HCT116 (cell line): ENCODE measurements at regions not wholly inside any gene's neighbourhood (a gene's known extent, or its start where the extent isn't known, plus 50 kb on each side); places are given as distances from the start of the nearest gene placed in this dataset.

Experiments
- ATAC-seq: fragments of 200-7000 bp; cut with Tn5 transposase; 2 replicates; pipeline ENCODE4 v1.9.1; 2020; ENCODE audit warnings: mild to moderate bottlenecking, moderate library complexity
- BruUV-seq: library from RNA; stranded (reverse); fragments of 400-500 nt; replicated peaks from 2 replicates; lab custom pipeline; 2021; lab: Mats Ljungman, UMichigan
- CTCF ChIA-PET: fragments of 300-600 bp; sonication (Branson Sonifier 250); formaldehyde crosslinking; loops from one replicate; lab custom pipeline; 2021; ENCODE audit warnings: antibody characterized with exemption; lab: Charles Lee
- POLR2A ChIA-PET: fragments of 300-600, 350-600 bp; sonication (Branson Sonifier 250); formaldehyde crosslinking; loops from one replicate; lab custom pipeline; 2021; ENCODE audit warnings: antibody characterized with exemption; lab: Charles Lee
- RAD21 ChIA-PET, 2 experiments: fragments of 300-600 bp; sonication (Branson Sonifier 250); formaldehyde crosslinking; loops; one replicate each; lab custom pipeline; 2023; ENCODE audit warnings: low total read pairs in 2 of 2; ENCODE audit not compliant: uncharacterized antibody in 2 of 2, unreplicated experiment in 2 of 2, low non-redundant PET in 1 of 2; lab: Charles Lee
- DNase-seq: peaks from one replicate; pipeline ENCODE4 v3.0.0-alpha.2; 2010; ENCODE audit warnings: low read depth, low spot score
- H2AFZ ChIP-seq: fragments of 200-600 bp; shearing (Covaris generic), sonication (generic); 2 replicates; pipeline ENCODE4 v1.6.1; 2017; ENCODE audit warnings: low read depth, mixed run types, mixed read lengths, antibody characterized with exemption, low read length; ENCODE audit not compliant: poor library complexity, severe bottlenecking
- H3K27ac ChIP-seq: 2 replicates; pipeline ENCODE4 v1.5.1; 2012; ENCODE audit warnings: low read depth, low read length
- H3K27me3 ChIP-seq: fragments of 200-600 bp; sonication (generic); 2 replicates; pipeline ENCODE4 v1.6.1; 2016; ENCODE audit warnings: mixed run types, low read length, mixed read lengths; ENCODE audit not compliant: insufficient read depth
- H3K36me3 ChIP-seq, 2 experiments: fragments of 200-500 bp in 1 of 2; fragments of 200-600 bp in 1 of 2; sonication (Bioruptor generic) in 1 of 2; sonication (generic) in 1 of 2; 2 replicates each; pipeline versions ENCODE4 v1.5.1 to v1.6.1; 2014 to 2016; ENCODE audit warnings: low read length in 2 of 2, inconsistent platforms in 1 of 2, mixed read lengths in 1 of 2, mixed run types in 1 of 2; ENCODE audit not compliant: insufficient read depth in 2 of 2, control insufficient read depth in 1 of 2
- H3K4me1 ChIP-seq, 2 experiments: fragments of 200-600 bp in 1 of 2; sonication (generic) in 1 of 2; 2 replicates each; pipeline versions ENCODE4 v1.5.1 to v1.6.1; 2012 to 2017; ENCODE audit warnings: low read length in 2 of 2, inconsistent platforms in 1 of 2, mild to moderate bottlenecking in 1 of 2, mixed read lengths in 1 of 2, mixed run types in 1 of 2, moderate library complexity in 1 of 2; ENCODE audit not compliant: insufficient read depth in 2 of 2, control insufficient read depth in 1 of 2
- H3K4me2 ChIP-seq: fragments of 200-600 bp; sonication (generic); 2 replicates; pipeline ENCODE4 v1.6.1; 2017; ENCODE audit warnings: mixed run types, low read length, mixed read lengths
- H3K4me3 ChIP-seq, 2 experiments: fragments of 200-600 bp in 1 of 2; sonication (generic) in 1 of 2; replicated peaks in 1 of 2; 2 replicates each; pipeline ENCODE4 v1.5.1; 2011 to 2016; ENCODE audit warnings: low read length in 2 of 2, control low read depth in 1 of 2, low read depth in 1 of 2, mild to moderate bottlenecking in 1 of 2, mixed read lengths in 1 of 2, mixed run types in 1 of 2
- H3K79me2 ChIP-seq: fragments of 200-600 bp; sonication (generic); 2 replicates; pipeline ENCODE4 v1.6.1; 2017; ENCODE audit warnings: mild to moderate bottlenecking, mixed run types, low read length, moderate library complexity, mixed read lengths; ENCODE audit not compliant: insufficient read depth
- H3K9ac ChIP-seq: fragments of 200-600 bp; sonication (generic); 2 replicates; pipeline ENCODE4 v1.6.1; 2016; ENCODE audit warnings: low read length, mixed read lengths
- H3K9me2 ChIP-seq: fragments of 200-600 bp; sonication (generic), shearing (Covaris generic); 2 replicates; pipeline ENCODE4 v1.6.1; 2017; ENCODE audit warnings: mixed run types, mild to moderate bottlenecking, moderate library complexity; ENCODE audit not compliant: insufficient read depth
- H3K9me3 ChIP-seq, 2 experiments: fragments of 200-500 bp in 1 of 2; fragments of 200-600 bp in 1 of 2; sonication (Bioruptor generic) in 1 of 2; sonication (generic) in 1 of 2; 2 replicates each; pipeline ENCODE4 v1.6.1; 2014 to 2017; ENCODE audit warnings: low read length in 2 of 2, mixed read lengths in 2 of 2, inconsistent platforms in 1 of 2, low read depth in 1 of 2, mild to moderate bottlenecking in 1 of 2, mixed run types in 1 of 2, moderate library complexity in 1 of 2; ENCODE audit not compliant: control insufficient read depth in 1 of 2, insufficient read depth in 1 of 2
- H4K20me1 ChIP-seq: fragments of 200-600 bp; sonication (generic), shearing (Covaris generic); 2 replicates; pipeline ENCODE4 v1.6.1; 2017; ENCODE audit warnings: mixed run types, mild to moderate bottlenecking, moderate library complexity; ENCODE audit not compliant: insufficient read depth
- CEBPB ChIP-seq: IDR thresholded peaks from 2 replicates; pipeline ENCODE4 v1.6.1; 2012; ENCODE audit warnings: low read depth
- EGR1 ChIP-seq: IDR thresholded peaks from 2 replicates; pipeline ENCODE4 v1.6.1; 2012; ENCODE audit warnings: low read depth
- JUND ChIP-seq: IDR thresholded peaks from 2 replicates; pipeline ENCODE4 v1.6.1; 2012
- POLR2A ChIP-seq: IDR thresholded peaks from 2 replicates; pipeline ENCODE4 v1.7.0; 2011; ENCODE audit warnings: borderline replicate concordance; ENCODE audit not compliant: insufficient read depth, insufficient read length; ENCODE audit errors: extremely low read depth
- POLR2AphosphoS5 ChIP-seq: IDR thresholded peaks from 2 replicates; pipeline ENCODE4 v1.6.1; 2011; ENCODE audit warnings: mild to moderate bottlenecking, low read depth, low read length, moderate library complexity
- SIN3A ChIP-seq: IDR thresholded peaks from 2 replicates; pipeline ENCODE4 v1.6.1; 2012; ENCODE audit warnings: low read depth
- SRF ChIP-seq: IDR thresholded peaks from 2 replicates; pipeline ENCODE4 v1.6.1; 2012; ENCODE audit warnings: low read depth
- TCF7L2 ChIP-seq: IDR thresholded peaks from 2 replicates; pipeline ENCODE4 v1.7.0; 2011; ENCODE audit warnings: borderline replicate concordance, inconsistent platforms; ENCODE audit not compliant: insufficient read depth, insufficient read length; ENCODE audit errors: extremely low read depth
- YY1 ChIP-seq: IDR thresholded peaks from 2 replicates; pipeline ENCODE4 v1.6.1; 2011; ENCODE audit warnings: low read length, low read depth, moderate library complexity, mild to moderate bottlenecking; ENCODE audit not compliant: insufficient replicate concordance; ENCODE audit errors: extremely low read depth
- ZFX ChIP-seq: fragments of 450-650 bp; IDR thresholded peaks from 2 replicates; pipeline ENCODE4 v1.6.1; 2017
- intact Hi-C: fragments of 100-400 bp; cut with micrococcal nuclease; formaldehyde crosslinking; loops from 2 replicates; pipeline ENCODE4 v1.10.0; 2022
- TF ChIP-seq, protein P1 (sequence below): IDR thresholded peaks from 2 replicates; pipeline ENCODE4 v1.6.1; 2011; ENCODE audit warnings: mild to moderate bottlenecking, low read length, moderate library complexity; ENCODE audit not compliant: insufficient replicate concordance; ENCODE audit errors: extremely low read depth
- TF ChIP-seq, protein P2 (sequence below), 3 experiments: fragments of 200-600 bp in 1 of 3; sonication (generic) in 1 of 3; IDR thresholded peaks in 2 of 3; conservative IDR thresholded peaks in 1 of 3; 2 replicates each; pipeline ENCODE4 v1.5.1; 2012 to 2017; ENCODE audit warnings: low read depth in 2 of 3, low read length in 2 of 3, antibody characterized with exemption in 1 of 3, borderline replicate concordance in 1 of 3, control low read depth in 1 of 3, mild to moderate bottlenecking in 1 of 3, mixed read lengths in 1 of 3, mixed run types in 1 of 3, moderate library complexity in 1 of 3; ENCODE audit not compliant: insufficient read depth in 1 of 3
- TF ChIP-seq, protein P3 (sequence below): IDR thresholded peaks from 2 replicates; pipeline ENCODE4 v1.6.1; 2012

DNA sequence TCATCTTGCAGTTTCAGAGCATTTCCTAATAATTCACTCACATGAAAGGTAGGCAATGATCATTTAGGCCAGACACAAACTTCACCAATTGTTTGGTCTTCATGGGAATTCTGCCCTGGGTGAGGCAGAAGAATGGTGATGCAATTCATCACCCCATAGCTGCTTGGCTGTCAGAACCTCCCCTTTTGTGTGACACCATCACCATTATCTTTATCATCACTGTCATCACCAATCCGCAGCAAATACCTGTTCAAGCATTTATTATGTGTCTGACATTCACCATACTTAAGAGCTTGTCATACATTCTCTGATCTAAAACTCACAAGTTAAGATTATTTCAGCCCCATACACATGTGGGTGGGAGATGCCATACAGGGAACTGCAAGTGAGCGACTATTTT lies 799.5 kb upstream of the LRRN3 start:
- H3K79me2 ChIP-seq: no peaks in the 10 kb centered on the region
- H4K20me1 ChIP-seq: no peaks in the 10 kb centered on the region
- H3K27ac ChIP-seq: no peak overlapping the region
- H3K9ac ChIP-seq: no peak overlapping the region
- ChIA-PET RAD21 (interaction anchor here in 1 of 2 experiments (0.6 kb wide), 1 partner anchor 274 kb away, joined by 3 read pairs; no protein-coding TSS in a partner anchor), POLR2A (no interaction called here)
- no peaks in the 10 kb centered on the region for H3K9me2 ChIP-seq
- no peaks in the 10 kb centered on the region for H3K9me3 ChIP-seq
- H2AFZ ChIP-seq: no peak overlapping the region
- no peaks in the 10 kb centered on the region for H3K27me3 ChIP-seq
- no peaks in the 10 kb centered on the region for H3K4me1 ChIP-seq
- BruUV-seq: no TSS peak
- no peak for TF ChIP-seq SIN3A
- no peak for TF ChIP-seq ZFX
- TF ChIP-seq JUND: no peak
- TF ChIP-seq, protein P1, sequence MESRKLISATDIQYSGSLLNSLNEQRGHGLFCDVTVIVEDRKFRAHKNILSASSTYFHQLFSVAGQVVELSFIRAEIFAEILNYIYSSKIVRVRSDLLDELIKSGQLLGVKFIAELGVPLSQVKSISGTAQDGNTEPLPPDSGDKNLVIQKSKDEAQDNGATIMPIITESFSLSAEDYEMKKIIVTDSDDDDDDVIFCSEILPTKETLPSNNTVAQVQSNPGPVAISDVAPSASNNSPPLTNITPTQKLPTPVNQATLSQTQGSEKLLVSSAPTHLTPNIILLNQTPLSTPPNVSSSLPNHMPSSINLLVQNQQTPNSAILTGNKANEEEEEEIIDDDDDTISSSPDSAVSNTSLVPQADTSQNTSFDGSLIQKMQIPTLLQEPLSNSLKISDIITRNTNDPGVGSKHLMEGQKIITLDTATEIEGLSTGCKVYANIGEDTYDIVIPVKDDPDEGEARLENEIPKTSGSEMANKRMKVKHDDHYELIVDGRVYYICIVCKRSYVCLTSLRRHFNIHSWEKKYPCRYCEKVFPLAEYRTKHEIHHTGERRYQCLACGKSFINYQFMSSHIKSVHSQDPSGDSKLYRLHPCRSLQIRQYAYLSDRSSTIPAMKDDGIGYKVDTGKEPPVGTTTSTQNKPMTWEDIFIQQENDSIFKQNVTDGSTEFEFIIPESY: no peak
- no peak for TF ChIP-seq POLR2A
- no peak for TF ChIP-seq POLR2AphosphoS5
- TF ChIP-seq YY1: no peak
- TF ChIP-seq, all 23 proteins: peak for 0
- Histone ChIP-seq H3K36me3 (no peaks in the 10 kb centered on the region), H3K4me2 (no peak overlapping the region), H3K4me3 (no peak overlapping the region)
- no peak for ATAC-seq
- intact Hi-C loops: no loop called here
- CTCF ChIA-PET: no interaction called here
- DNase-seq: no peak

DNA sequence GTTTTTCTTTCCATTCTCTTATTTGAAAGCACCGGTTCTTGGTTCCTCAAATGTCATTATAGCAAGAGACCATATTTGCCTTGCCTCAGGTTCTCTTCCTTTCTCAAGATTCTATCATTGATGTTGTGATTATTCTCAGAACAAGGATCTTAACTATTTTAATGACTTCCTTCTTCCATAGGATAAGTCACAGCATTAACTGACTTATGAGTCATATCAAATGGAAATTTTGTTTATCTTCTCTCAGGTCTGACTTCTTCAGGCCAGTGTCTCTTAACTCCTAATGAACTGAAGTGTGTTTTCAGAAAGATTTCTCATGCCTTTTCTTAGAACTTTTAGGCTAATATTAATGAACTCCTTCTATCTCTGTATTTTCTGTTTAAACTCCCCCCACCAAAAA lies 794.6 kb upstream of the LRRN3 start:
- no TSS peak for BruUV-seq
- intact Hi-C loops: no loop called here

More for the DNA sequence above, 794.6 kb upstream of the LRRN3 start:
- Histone ChIP-seq H3K27me3 (no peaks in the 10 kb centered on the region), H3K9me2 (no peaks in the 10 kb centered on the region), H3K4me3 (no peak overlapping the region), H3K36me3 (no peaks in the 10 kb centered on the region), H2AFZ (no peak overlapping the region), H4K20me1 (no peaks in the 10 kb centered on the region), H3K9me3 (no peaks in the 10 kb centered on the region), H3K27ac (no peak overlapping the region), H3K9ac (no peak overlapping the region), H3K79me2 (no peaks in the 10 kb centered on the region), H3K4me1 (no peaks in the 10 kb centered on the region), H3K4me2 (no peak overlapping the region)
- no peak for ATAC-seq
- CTCF ChIA-PET: no interaction called here
- TF ChIP-seq, protein P2, sequence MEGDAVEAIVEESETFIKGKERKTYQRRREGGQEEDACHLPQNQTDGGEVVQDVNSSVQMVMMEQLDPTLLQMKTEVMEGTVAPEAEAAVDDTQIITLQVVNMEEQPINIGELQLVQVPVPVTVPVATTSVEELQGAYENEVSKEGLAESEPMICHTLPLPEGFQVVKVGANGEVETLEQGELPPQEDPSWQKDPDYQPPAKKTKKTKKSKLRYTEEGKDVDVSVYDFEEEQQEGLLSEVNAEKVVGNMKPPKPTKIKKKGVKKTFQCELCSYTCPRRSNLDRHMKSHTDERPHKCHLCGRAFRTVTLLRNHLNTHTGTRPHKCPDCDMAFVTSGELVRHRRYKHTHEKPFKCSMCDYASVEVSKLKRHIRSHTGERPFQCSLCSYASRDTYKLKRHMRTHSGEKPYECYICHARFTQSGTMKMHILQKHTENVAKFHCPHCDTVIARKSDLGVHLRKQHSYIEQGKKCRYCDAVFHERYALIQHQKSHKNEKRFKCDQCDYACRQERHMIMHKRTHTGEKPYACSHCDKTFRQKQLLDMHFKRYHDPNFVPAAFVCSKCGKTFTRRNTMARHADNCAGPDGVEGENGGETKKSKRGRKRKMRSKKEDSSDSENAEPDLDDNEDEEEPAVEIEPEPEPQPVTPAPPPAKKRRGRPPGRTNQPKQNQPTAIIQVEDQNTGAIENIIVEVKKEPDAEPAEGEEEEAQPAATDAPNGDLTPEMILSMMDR (IDR thresholded peaks at IDR 0.05 in 2 of 3, conservative IDR thresholded peaks at IDR 0.05 in 1 of 3; ENCODE audit: borderline replicate concordance in 1 of 3, insufficient read depth in 1 of 3, low read depth in 2 of 3, low read length in 2 of 3): no peak
- TF ChIP-seq CEBPB: no peak
- TF ChIP-seq POLR2A: no peak
- no peak for TF ChIP-seq TCF7L2
- TF ChIP-seq, protein P3, sequence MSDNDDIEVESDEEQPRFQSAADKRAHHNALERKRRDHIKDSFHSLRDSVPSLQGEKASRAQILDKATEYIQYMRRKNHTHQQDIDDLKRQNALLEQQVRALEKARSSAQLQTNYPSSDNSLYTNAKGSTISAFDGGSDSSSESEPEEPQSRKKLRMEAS: no peak
- TF ChIP-seq SRF: no peak
- no peak for TF ChIP-seq POLR2AphosphoS5
- TF ChIP-seq YY1: no peak
- TF ChIP-seq JUND: no peak
- TF ChIP-seq, protein P1: no peak
- no peak for TF ChIP-seq EGR1
- POLR2A ChIA-PET: no interaction called here
- no peak for DNase-seq
- RAD21 ChIA-PET: no interaction called here
